ENCODE measurements at regions not wholly inside any gene's neighbourhood (a gene's known extent, or its start where the extent isn't known, plus 50 kb on each side); places are given as distances from the start of the nearest gene placed in this dataset.

- TF ChIP-seq MAX (IDR thresholded peaks at IDR 0.05) = no peak
These were observed 404.0 kb downstream of the BUD13 start (continued) for GRCh38 chr11:116368784-116369183.

GRCh38 chr11:116366980-116367645 is 405.7 kb downstream of the BUD13 start:
- 32% methylated on average over 4 of the region's 4 CpGs for WGBS
- Histone ChIP-seq H3K27me3 (ENCODE audit: control insufficient read depth in 4 of 4, insufficient read depth in 4 of 4, low read length in 3 of 4) (no peaks in the 10 kb centered on the region), H3K9me3 (ENCODE audit: control insufficient read depth in 4 of 4, low read length in 3 of 4) (no peaks in the 10 kb centered on the region), H3K4me3 (ENCODE audit: low read depth in 1 of 3, low read length in 3 of 3) (no peak overlapping the region), H3K27ac (ENCODE audit: low read depth in 1 of 2, low read length in 2 of 2) (no peak overlapping the region), H3K36me3 (ENCODE audit: control insufficient read depth in 4 of 4, insufficient read depth in 3 of 4, low read depth in 1 of 4, low read length in 3 of 4) (no peaks in the 10 kb centered on the region), H3K4me1 (ENCODE audit: control insufficient read depth in 4 of 4, insufficient read depth in 4 of 4, low read length in 3 of 4) (no peaks in the 10 kb centered on the region), H3K9ac (ENCODE audit: low read depth in 1 of 2, low read length in 2 of 2) (no peak overlapping the region)
- TF ChIP-seq EGR1 (IDR thresholded peaks at IDR 0.05; ENCODE audit: low read depth in 2 of 2) = no peak
- no peak for TF ChIP-seq CTCF (IDR thresholded peaks at IDR 0.05; ENCODE audit: low read depth, low read length, missing input control)
- TF ChIP-seq ZBTB33 (IDR thresholded peaks at IDR 0.05) = no peak
- TF ChIP-seq SP1 (IDR thresholded peaks at IDR 0.05) = no peak
- no peak for TF ChIP-seq MAX (IDR thresholded peaks at IDR 0.05)
- no peak for TF ChIP-seq ATF3 (IDR thresholded peaks at IDR 0.05)
- no peak for TF ChIP-seq JUND (IDR thresholded peaks at IDR 0.05)
- TF ChIP-seq GABPA (IDR thresholded peaks at IDR 0.05 in 1 of 2, conservative IDR thresholded peaks at IDR 0.05 in 1 of 2) = no peak
- TF ChIP-seq TAF1 (conservative IDR thresholded peaks at IDR 0.05) = no peak
- TF ChIP-seq FOXA2 (IDR thresholded peaks at IDR 0.05) = no peak
- DNase-seq (ENCODE audit: low spot score) = no peak

GRCh38 chr11:116366451-116366850 is 406.3 kb downstream of the BUD13 start:
- no peaks in the 10 kb centered on the region for H3K27me3 ChIP-seq (ENCODE audit: control insufficient read depth in 4 of 4, insufficient read depth in 4 of 4, low read length in 3 of 4)
- 57% methylated on average over 1 of the region's 1 CpG for WGBS
- TF ChIP-seq RAD21 (IDR thresholded peaks at IDR 0.05) (no peak), MAX (IDR thresholded peaks at IDR 0.05) (no peak), FOXA1 (IDR thresholded peaks at IDR 0.05) (no peak), HNF4A (conservative IDR thresholded peaks at IDR 0.05) (no peak), ATF3 (IDR thresholded peaks at IDR 0.05) (no peak), CTCF (IDR thresholded peaks at IDR 0.05; ENCODE audit: low read depth, low read length, missing input control) (no peak), SP1 (IDR thresholded peaks at IDR 0.05) (no peak), FOXA2 (IDR thresholded peaks at IDR 0.05) (no peak), TAF1 (conservative IDR thresholded peaks at IDR 0.05) (no peak), RXRA (IDR thresholded peaks at IDR 0.05) (no peak), HNF4G (IDR thresholded peaks at IDR 0.05) (no peak), ZBTB33 (IDR thresholded peaks at IDR 0.05) (no peak), EGR1 (IDR thresholded peaks at IDR 0.05; ENCODE audit: low read depth in 2 of 2) (no peak)

More at GRCh38 chr11:116366451-116366850, 406.3 kb downstream of the BUD13 start:
- H3K4me3 ChIP-seq (ENCODE audit: low read depth in 1 of 3, low read length in 3 of 3) = no peak overlapping the region
- no peak overlapping the region for H3K9ac ChIP-seq (ENCODE audit: low read depth in 1 of 2, low read length in 2 of 2)
- no peak for DNase-seq (ENCODE audit: low spot score)
- no peak overlapping the region for H3K27ac ChIP-seq (ENCODE audit: low read depth in 1 of 2, low read length in 2 of 2)
- no peaks in the 10 kb centered on the region for H3K36me3 ChIP-seq (ENCODE audit: control insufficient read depth in 4 of 4, insufficient read depth in 3 of 4, low read depth in 1 of 4, low read length in 3 of 4)
- no peaks in the 10 kb centered on the region for H3K9me3 ChIP-seq (ENCODE audit: control insufficient read depth in 4 of 4, low read length in 3 of 4)
- no peaks in the 10 kb centered on the region for H3K4me1 ChIP-seq (ENCODE audit: control insufficient read depth in 4 of 4, insufficient read depth in 4 of 4, low read length in 3 of 4)
